ENCODE measurements at regions not wholly inside any gene's neighbourhood (a gene's known extent, or its start where the extent isn't known, plus 50 kb on each side); places are given as distances from the start of the nearest gene placed in this dataset.

DNA sequence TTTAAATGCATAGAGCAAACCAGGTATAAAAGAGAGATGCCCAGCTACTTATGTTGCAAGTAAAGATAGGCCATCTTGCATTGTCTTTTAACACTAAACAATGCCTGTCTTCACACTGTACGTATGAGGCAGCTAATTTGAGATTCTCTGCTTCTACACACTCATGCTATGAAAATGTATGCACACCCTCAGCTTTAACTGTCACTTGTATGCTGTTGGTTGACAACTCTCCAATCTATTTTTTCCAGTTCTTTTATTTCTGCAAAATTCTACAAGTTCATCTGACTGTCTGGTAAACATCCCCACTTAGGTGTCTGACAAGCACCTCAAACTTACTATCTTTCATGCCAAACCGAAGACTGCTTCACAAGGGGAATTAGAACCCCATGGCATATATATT is 131.7 kb upstream of the SOX9 start:
- no peak for FAIRE-seq
- intact Hi-C loops (cut with micrococcal nuclease) (no loop called here), dilution Hi-C loops (cut with MboI; ENCODE audit: extremely low pct_ligation_motif_present, low sequenced_read_pairs) (no loop called here)
- Histone ChIP-seq H3K36me3 (ENCODE audit: control insufficient read depth in 2 of 2, extremely low read depth in 1 of 2, insufficient read depth in 2 of 2, low read length in 2 of 2) (no peaks in the 10 kb centered on the region), H4K20me1 (replicated peaks; ENCODE audit: control insufficient read depth, extremely low read depth, insufficient read depth, low read length) (no peaks in the 10 kb centered on the region), H3K9me1 (replicated peaks; ENCODE audit: control insufficient read depth, extremely low read depth, insufficient read depth, low read length) (no peaks in the 10 kb centered on the region), H2AFZ (ENCODE audit: low read depth, low read length) (no peak overlapping the region), H3K4me3 (replicated peaks in 1 of 3; ENCODE audit: insufficient read depth in 1 of 3, low read depth in 1 of 3, low read length in 3 of 3) (no peak overlapping the region), H3K9me3 (replicated peaks; ENCODE audit: control insufficient read depth, insufficient read depth, low read length) (peaks cover 7% of the 10 kb centered on the region), H3K79me2 (ENCODE audit: control insufficient read depth, insufficient read depth, low read length) (no peaks in the 10 kb centered on the region), H3K4me2 (ENCODE audit: insufficient read depth, low read length) (no peak overlapping the region), H3K4me1 (ENCODE audit: control insufficient read depth, extremely low read depth, insufficient read depth, low read length) (no peaks in the 10 kb centered on the region), H3K9ac (replicated peaks; ENCODE audit: extremely low read depth, insufficient read depth, low read length) (no peak overlapping the region), H3K27me3 (ENCODE audit: control insufficient read depth in 2 of 2, insufficient read depth in 2 of 2, low read length in 2 of 2) (no peaks in the 10 kb centered on the region), H3K27ac (ENCODE audit: insufficient read depth, low read depth, low read length) (no peak overlapping the region)
- CTCF ChIA-PET = no interaction called here
- POLR2A ChIA-PET = no interaction called here
- no TSS peak for BruUV-seq (replicated peaks)
- TF ChIP-seq, protein P1, sequence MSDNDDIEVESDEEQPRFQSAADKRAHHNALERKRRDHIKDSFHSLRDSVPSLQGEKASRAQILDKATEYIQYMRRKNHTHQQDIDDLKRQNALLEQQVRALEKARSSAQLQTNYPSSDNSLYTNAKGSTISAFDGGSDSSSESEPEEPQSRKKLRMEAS (IDR thresholded peaks at IDR 0.05; ENCODE audit: insufficient read depth, insufficient read length) = no peak
- TF ChIP-seq MYC (IDR thresholded peaks at IDR 0.05; ENCODE audit: low read depth, low read length) (no peak), POLR2A (IDR thresholded peaks at IDR 0.05; ENCODE audit: low read depth, low read length) (no peak), FOS (IDR thresholded peaks at IDR 0.05; ENCODE audit: borderline replicate concordance, insufficient read depth, low read length) (no peak), POLR2AphosphoS5 (IDR thresholded peaks at IDR 0.05; ENCODE audit: insufficient read depth, low read depth, low read length) (no peak), JUN (IDR thresholded peaks at IDR 0.05; ENCODE audit: borderline replicate concordance, insufficient read depth, insufficient read length, low read depth) (no peak), GATA2 (IDR thresholded peaks at IDR 0.05; ENCODE audit: insufficient read depth, insufficient read length, low read depth, low read length) (no peak), EZH2 (IDR thresholded peaks at IDR 0.05; ENCODE audit: borderline replicate concordance, low read depth, low read length, severe bottlenecking) (no peak)
- TF ChIP-seq, protein P2, sequence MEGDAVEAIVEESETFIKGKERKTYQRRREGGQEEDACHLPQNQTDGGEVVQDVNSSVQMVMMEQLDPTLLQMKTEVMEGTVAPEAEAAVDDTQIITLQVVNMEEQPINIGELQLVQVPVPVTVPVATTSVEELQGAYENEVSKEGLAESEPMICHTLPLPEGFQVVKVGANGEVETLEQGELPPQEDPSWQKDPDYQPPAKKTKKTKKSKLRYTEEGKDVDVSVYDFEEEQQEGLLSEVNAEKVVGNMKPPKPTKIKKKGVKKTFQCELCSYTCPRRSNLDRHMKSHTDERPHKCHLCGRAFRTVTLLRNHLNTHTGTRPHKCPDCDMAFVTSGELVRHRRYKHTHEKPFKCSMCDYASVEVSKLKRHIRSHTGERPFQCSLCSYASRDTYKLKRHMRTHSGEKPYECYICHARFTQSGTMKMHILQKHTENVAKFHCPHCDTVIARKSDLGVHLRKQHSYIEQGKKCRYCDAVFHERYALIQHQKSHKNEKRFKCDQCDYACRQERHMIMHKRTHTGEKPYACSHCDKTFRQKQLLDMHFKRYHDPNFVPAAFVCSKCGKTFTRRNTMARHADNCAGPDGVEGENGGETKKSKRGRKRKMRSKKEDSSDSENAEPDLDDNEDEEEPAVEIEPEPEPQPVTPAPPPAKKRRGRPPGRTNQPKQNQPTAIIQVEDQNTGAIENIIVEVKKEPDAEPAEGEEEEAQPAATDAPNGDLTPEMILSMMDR (IDR thresholded peaks at IDR 0.05; ENCODE audit: extremely low read depth in 1 of 2, insufficient read depth in 1 of 2, low read depth in 1 of 2, low read length in 2 of 2) = no peak
- no peak for DNase-seq (ENCODE audit: low read depth, low spot score)

Data from endothelial cell of umbilical vein (primary cell).